IMR-90 (cell line): ENCODE measurements at regions not wholly inside any gene's neighbourhood (a gene's known extent, or its start where the extent isn't known, plus 50 kb on each side); places are given as distances from the start of the nearest gene placed in this dataset.

ENCODE experiments used
- ELK1 ChIP-seq: fragments of 150-350 bp; IDR thresholded peaks from 2 replicates; pipeline ENCODE4 v1.6.1; 2016; ENCODE audit warnings: low read depth, mild to moderate bottlenecking, low read length, moderate library complexity, borderline replicate concordance
- MAZ ChIP-seq: IDR thresholded peaks from 2 replicates; pipeline ENCODE4 v1.6.1; 2012; ENCODE audit warnings: low read depth, mild to moderate bottlenecking, low read length, improper control_type of control experiment, moderate library complexity, borderline replicate concordance
- POLR2A ChIP-seq: IDR thresholded peaks from 2 replicates; pipeline ENCODE4 v1.6.1; 2012; ENCODE audit warnings: mild to moderate bottlenecking, low read depth, low read length

- TF ChIP-seq ELK1 (no peak), POLR2A (no peak), MAZ (no peak)
Observed at GRCh38 chr21:20010691-20011200, 987.5 kb upstream of the NCAM2 start.
